ENCODE measurements at regions not wholly inside any gene's neighbourhood (a gene's known extent, or its start where the extent isn't known, plus 50 kb on each side); places are given as distances from the start of the nearest gene placed in this dataset.

DNA sequence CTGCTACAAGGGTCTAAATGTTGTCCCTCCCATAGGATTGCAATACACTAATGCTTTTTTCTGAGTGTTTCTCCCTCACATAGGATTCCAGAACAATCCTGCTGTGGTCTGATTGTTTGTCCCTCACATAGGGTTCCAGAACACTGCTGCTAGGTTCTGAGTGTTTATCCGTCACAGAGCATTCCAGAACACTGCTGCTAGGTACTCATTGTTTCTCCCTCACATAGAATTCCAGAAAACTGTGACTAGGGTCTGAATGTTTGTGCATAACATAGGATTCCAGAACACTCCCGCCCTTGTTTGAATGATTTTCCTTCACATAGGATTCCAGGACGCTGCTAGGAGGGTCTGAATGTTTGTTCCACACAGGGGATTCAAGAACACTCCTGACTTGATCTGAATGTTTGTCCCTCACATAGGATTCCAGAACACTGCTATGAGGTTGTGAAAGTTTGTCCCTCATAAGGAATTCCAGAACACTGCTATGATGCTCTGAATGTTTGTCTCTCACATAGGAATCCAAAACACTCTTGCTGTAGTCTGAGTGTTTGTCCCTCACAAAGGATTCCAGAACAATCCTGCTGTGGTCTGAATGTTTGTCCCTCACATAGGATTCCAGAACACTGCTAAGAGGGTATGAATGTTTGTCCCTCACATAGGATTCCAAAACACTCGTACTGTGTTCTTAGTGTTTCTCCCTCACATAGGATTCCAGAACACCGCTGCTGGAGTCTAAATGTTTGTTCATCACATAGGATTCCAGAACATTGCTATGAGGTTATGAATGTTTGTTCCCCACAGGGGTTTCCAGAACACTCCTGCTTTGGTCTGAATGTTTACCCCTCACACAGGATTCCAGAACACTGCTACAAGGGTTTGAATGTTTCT, 213.5 kb downstream of the FOXD4L6 start:
- Histone ChIP-seq H4K20me1 (ENCODE audit: insufficient read depth) (no peaks in the 10 kb centered on the region), H3K36me3 (replicated peaks in 1 of 2; ENCODE audit: control insufficient read depth in 1 of 2, insufficient read depth in 2 of 2, low read length in 1 of 2) (no peaks in the 10 kb centered on the region), H3K9ac (no peak overlapping the region), H3K27me3 (ENCODE audit: insufficient read depth) (no peaks in the 10 kb centered on the region), H3K9me2 (no peaks in the 10 kb centered on the region), H3K9me3 (no peaks in the 10 kb centered on the region; the same call in 1 of the 2 replicates), H3K4me1 (ENCODE audit: control insufficient read depth in 1 of 2, insufficient read depth in 2 of 2, low read depth in 1 of 2, low read length in 1 of 2) (no peaks in the 10 kb centered on the region), H3F3A (replicated peaks; ENCODE audit: insufficient read depth) (no peaks in the 10 kb centered on the region), H3K4me3 (ENCODE audit: low read depth in 2 of 2, low read length in 1 of 2) (no peak overlapping the region), H3K79me2 (ENCODE audit: insufficient read depth) (no peaks in the 10 kb centered on the region), H3K27ac (ENCODE audit: low read depth in 2 of 2, low read length in 1 of 2) (no peak overlapping the region), H2AFZ (ENCODE audit: low read depth) (no peak overlapping the region), H3K4me2 (no peak overlapping the region)
- CTCF ChIA-PET: no interaction called here
- DNase-seq: no peak
- POLR2A ChIA-PET: no interaction called here
- 20% methylated on average over 5 of the region's 5 CpGs for WGBS (ENCODE audit: low lambda C conversion rate)
- no peak for TF ChIP-seq USF1 (IDR thresholded peaks at IDR 0.05; ENCODE audit: borderline replicate concordance, low read depth)
- no peak for TF ChIP-seq FOXJ3 (CRISPR knock-in tag; IDR thresholded peaks at IDR 0.05)
- no peak for TF ChIP-seq RCOR1 (IDR thresholded peaks at IDR 0.05; ENCODE audit: low read length)
- no peak for TF ChIP-seq TEAD4 (IDR thresholded peaks at IDR 0.05; ENCODE audit: borderline replicate concordance, insufficient read depth)
- no peak for TF ChIP-seq TAF1 (IDR thresholded peaks at IDR 0.05; ENCODE audit: borderline replicate concordance, low read depth, low read length)
- TF ChIP-seq TCF12 (IDR thresholded peaks at IDR 0.05): no peak
- TF ChIP-seq, protein P1, sequence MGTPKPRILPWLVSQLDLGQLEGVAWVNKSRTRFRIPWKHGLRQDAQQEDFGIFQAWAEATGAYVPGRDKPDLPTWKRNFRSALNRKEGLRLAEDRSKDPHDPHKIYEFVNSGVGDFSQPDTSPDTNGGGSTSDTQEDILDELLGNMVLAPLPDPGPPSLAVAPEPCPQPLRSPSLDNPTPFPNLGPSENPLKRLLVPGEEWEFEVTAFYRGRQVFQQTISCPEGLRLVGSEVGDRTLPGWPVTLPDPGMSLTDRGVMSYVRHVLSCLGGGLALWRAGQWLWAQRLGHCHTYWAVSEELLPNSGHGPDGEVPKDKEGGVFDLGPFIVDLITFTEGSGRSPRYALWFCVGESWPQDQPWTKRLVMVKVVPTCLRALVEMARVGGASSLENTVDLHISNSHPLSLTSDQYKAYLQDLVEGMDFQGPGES (IDR thresholded peaks at IDR 0.05; ENCODE audit: low read depth, low read length): no peak
- no peak for TF ChIP-seq CTCF (IDR thresholded peaks at IDR 0.05)
- no peak for TF ChIP-seq REST (IDR thresholded peaks at IDR 0.05; ENCODE audit: low read depth, low read length)
